ENCODE measurements at regions not wholly inside any gene's neighbourhood (a gene's known extent, or its start where the extent isn't known, plus 50 kb on each side); places are given as distances from the start of the nearest gene placed in this dataset.
"Not testable (repeated sequence)": the region's sequence is repeated elsewhere in the genome, so short reads cannot be mapped to it uniquely, and the experiment has no call there.

GRCh38 chr5:143592648-143593047 lies 189.2 kb upstream of the NR3C1 start:
- H3K9me2 ChIP-seq (ENCODE audit: insufficient read depth) = no peaks in the 10 kb centered on the region
- intact Hi-C loops (cut with micrococcal nuclease; ENCODE audit: unreplicated experiment) = no loop called here
- no peaks in the 10 kb centered on the region for H4K20me1 ChIP-seq (ENCODE audit: insufficient read depth)
- H3K4me2 ChIP-seq = no peak overlapping the region
- peaks cover 23% of the 10 kb centered on the region for H3F3A ChIP-seq (ENCODE audit: insufficient read depth, low read depth)
- no peaks in the 10 kb centered on the region for H3K27me3 ChIP-seq (ENCODE audit: insufficient read depth, low read depth)
- no peak for DNase-seq
- no peak for TF ChIP-seq EZH2 (IDR thresholded peaks at IDR 0.05; ENCODE audit: low read depth)
- TF ChIP-seq, protein P1, sequence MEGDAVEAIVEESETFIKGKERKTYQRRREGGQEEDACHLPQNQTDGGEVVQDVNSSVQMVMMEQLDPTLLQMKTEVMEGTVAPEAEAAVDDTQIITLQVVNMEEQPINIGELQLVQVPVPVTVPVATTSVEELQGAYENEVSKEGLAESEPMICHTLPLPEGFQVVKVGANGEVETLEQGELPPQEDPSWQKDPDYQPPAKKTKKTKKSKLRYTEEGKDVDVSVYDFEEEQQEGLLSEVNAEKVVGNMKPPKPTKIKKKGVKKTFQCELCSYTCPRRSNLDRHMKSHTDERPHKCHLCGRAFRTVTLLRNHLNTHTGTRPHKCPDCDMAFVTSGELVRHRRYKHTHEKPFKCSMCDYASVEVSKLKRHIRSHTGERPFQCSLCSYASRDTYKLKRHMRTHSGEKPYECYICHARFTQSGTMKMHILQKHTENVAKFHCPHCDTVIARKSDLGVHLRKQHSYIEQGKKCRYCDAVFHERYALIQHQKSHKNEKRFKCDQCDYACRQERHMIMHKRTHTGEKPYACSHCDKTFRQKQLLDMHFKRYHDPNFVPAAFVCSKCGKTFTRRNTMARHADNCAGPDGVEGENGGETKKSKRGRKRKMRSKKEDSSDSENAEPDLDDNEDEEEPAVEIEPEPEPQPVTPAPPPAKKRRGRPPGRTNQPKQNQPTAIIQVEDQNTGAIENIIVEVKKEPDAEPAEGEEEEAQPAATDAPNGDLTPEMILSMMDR (conservative IDR thresholded peaks at IDR 0.05) = no peak
- H3K36me3 ChIP-seq (ENCODE audit: low read depth) = no peaks in the 10 kb centered on the region
- CTCF ChIA-PET = interaction anchor here (0.7 kb wide), 1 partner anchor 85 kb away, joined by 8 read pairs; no protein-coding TSS in a partner anchor
- POLR2A ChIA-PET (ENCODE audit: unreplicated experiment) = no interaction called here
- no peaks in the 10 kb centered on the region for H3K9me3 ChIP-seq (ENCODE audit: insufficient read depth, low read depth)
- H3K4me3 ChIP-seq = no peak overlapping the region
- H3K27ac ChIP-seq = no peak overlapping the region
- H3K4me1 ChIP-seq (replicated peaks; ENCODE audit: insufficient read depth) = peaks cover 29% of the 10 kb centered on the region
- BruUV-seq (replicated peaks) = no TSS peak
- no peak overlapping the region for H2AFZ ChIP-seq
- no peaks in the 10 kb centered on the region for H3K79me2 ChIP-seq (ENCODE audit: low read depth)

DNA sequence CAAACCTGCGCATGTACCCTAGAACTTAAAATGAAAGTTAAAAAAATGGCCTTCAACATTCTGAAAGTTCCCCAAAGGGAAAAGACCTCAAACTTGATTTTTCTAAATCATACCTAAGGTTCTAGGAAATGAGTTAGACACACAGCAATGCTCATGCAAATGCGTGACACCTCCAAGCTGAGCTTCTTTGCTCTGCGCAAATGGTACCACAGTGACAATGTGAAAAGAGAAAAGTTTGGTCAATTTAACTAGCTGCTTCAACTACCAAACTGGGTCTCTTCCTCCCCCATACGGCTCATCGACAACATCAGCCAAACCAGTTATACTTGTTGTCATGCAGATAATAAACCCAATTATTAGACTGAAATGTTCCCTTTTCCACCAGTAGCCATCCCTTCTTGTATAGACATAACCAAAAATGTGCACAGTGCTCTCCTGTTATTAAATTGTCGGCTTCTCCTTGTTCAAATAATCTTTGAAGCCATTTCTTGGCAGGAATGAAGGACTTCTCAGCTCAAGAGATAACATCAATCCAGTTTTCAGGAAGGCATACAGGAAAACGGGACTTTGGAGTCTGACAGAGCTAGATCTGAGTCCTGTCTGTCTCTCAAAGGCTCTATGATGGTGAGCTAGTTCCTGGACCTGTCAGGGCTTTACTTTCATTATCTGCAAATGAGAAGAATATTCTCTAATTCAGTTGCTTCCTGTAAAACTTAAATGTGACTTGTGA lies 185.6 kb upstream of the NR3C1 start:
- TF ChIP-seq EZH2 (IDR thresholded peaks at IDR 0.05; ENCODE audit: low read depth) = no peak
- TF ChIP-seq, protein P1 (conservative IDR thresholded peaks at IDR 0.05) = no peak
- Histone ChIP-seq H3K36me3 (ENCODE audit: low read depth) (no peaks in the 10 kb centered on the region), H3K4me3 (no peak overlapping the region), H3K27me3 (ENCODE audit: insufficient read depth, low read depth) (no peaks in the 10 kb centered on the region), H3K79me2 (ENCODE audit: low read depth) (no peaks in the 10 kb centered on the region), H4K20me1 (ENCODE audit: insufficient read depth) (no peaks in the 10 kb centered on the region), H3F3A (ENCODE audit: insufficient read depth, low read depth) (no peaks in the 10 kb centered on the region), H3K9me2 (ENCODE audit: insufficient read depth) (no peaks in the 10 kb centered on the region), H3K4me2 (no peak overlapping the region), H2AFZ (no peak overlapping the region), H3K27ac (no peak overlapping the region), H3K9me3 (ENCODE audit: insufficient read depth, low read depth) (no peaks in the 10 kb centered on the region), H3K4me1 (replicated peaks; ENCODE audit: insufficient read depth) (no peaks in the 10 kb centered on the region)
- DNase-seq = no peak
- ChIA-PET CTCF (no interaction called here), POLR2A (ENCODE audit: unreplicated experiment) (interaction anchor here (0.6 kb wide), 1 partner anchor 228 kb away, joined by 5 read pairs; no protein-coding TSS in a partner anchor)
- intact Hi-C loops (cut with micrococcal nuclease; ENCODE audit: unreplicated experiment) = no loop called here
- no TSS peak for BruUV-seq (replicated peaks)

- BruUV-seq (replicated peaks); H3F3A ChIP-seq (ENCODE audit: insufficient read depth, low read depth); H3K36me3 ChIP-seq (ENCODE audit: low read depth); H3K9me3 ChIP-seq (ENCODE audit: insufficient read depth, low read depth); H3K4me3 ChIP-seq; intact Hi-C loops (cut with micrococcal nuclease; ENCODE audit: unreplicated experiment); POLR2A ChIA-PET (ENCODE audit: unreplicated experiment); H3K4me2 ChIP-seq; H2AFZ ChIP-seq; H3K27me3 ChIP-seq (ENCODE audit: insufficient read depth, low read depth); DNase-seq; H3K79me2 ChIP-seq (ENCODE audit: low read depth); H3K27ac ChIP-seq; H3K4me1 ChIP-seq (replicated peaks; ENCODE audit: insufficient read depth); CTCF ChIA-PET; H4K20me1 ChIP-seq (ENCODE audit: insufficient read depth); H3K9me2 ChIP-seq (ENCODE audit: insufficient read depth): not testable (repeated sequence)
Measured at GRCh38 chr5:143588121-143588520, 184.6 kb upstream of the NR3C1 start.

Measured in PC-9 (cell line).